HG03575 (cell line): ENCODE measurements at regions not wholly inside any gene's neighbourhood (a gene's known extent, or its start where the extent isn't known, plus 50 kb on each side); places are given as distances from the start of the nearest gene placed in this dataset.
"Not testable (repeated sequence)": the region's sequence is repeated elsewhere in the genome, so short reads cannot be mapped to it uniquely, and the experiment has no call there.

Experiments
- ATAC-seq: cut with Tn5 transposase; IDR thresholded peaks from one replicate; pipeline ENCODE4 v1.9.1; 2021; ENCODE audit not compliant: unreplicated experiment, insufficient number of reproducible peaks, low FRiP score; ENCODE audit errors: extremely low read depth

DNA sequence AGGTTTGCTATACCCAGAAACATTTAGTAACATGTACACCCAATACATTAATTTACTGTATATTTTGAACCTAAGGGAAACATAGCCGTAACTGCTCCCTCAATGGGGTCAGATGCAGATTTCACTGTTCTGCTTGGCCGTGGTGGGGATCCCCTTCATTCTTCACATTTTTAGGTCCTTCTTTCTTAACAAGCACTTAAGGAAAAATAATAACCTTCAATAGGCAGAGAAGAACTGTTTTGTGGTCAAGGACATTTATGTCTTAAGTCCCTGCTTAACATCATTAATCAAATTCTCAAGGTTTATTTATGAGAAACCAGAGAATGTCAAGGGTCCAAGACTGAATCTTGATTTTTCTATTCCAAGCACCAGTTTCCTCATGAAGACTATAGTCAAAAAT, 592.1 kb upstream of the ANKRD30A start:
- no peak for ATAC-seq

DNA sequence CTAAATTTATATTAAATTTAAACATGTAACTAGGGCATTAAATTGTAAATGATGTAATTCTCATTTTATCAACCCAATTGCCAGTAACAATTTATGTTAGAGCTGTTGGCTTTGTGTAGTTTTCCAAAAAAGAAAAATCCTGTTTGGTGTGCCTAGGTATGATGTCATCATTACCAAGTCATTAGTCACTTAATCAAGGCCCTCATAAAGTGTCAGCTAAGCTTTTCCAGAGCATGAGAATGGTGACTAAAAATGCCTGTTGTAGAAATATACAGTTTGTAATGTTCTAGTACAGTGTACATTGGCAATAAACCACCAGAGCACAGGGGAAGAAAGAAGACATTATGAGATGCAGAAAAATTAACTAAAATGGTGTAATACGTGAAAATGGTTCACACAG, 593.8 kb upstream of the ANKRD30A start:
- no peak for ATAC-seq

DNA sequence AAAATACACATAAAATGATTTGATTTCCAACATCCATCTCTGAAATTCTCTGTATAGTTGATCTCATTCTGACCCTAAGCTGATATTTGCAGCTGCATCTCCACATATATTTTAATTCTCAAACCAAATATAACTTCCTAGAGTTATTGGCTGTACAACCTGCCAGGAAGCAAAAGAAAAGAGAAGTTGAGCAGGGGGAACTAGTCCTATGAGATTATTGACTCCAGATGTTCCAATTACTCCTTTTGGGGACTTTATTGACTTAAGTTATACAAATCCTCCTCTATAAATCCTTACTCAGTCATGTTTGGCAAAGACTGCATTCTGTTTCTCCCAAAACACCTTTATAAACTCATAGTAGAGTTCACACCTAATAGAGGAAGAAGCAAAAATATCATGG, 599.4 kb upstream of the ANKRD30A start:
- ATAC-seq: no peak

DNA sequence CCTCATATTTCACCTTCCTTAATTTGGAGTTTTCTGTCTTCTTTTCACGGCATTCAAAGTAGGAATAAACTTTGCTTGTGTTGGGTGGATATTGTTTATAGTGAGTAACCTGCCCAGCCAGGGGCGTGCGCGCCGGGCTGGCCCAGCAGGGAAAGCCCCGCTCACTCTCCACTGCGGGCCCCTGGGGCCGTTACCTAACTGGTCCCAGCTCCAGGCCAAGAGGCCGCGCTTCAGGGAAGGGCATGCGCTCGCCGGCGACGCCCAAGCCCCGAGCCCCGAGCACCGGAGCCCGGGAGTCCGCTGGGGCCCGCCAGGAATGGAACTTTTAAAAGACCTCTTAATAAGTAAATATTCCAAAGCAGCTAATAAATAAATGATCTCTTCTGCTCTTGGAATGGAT, 601.3 kb upstream of the ANKRD30A start:
- not testable (repeated sequence) for ATAC-seq

DNA sequence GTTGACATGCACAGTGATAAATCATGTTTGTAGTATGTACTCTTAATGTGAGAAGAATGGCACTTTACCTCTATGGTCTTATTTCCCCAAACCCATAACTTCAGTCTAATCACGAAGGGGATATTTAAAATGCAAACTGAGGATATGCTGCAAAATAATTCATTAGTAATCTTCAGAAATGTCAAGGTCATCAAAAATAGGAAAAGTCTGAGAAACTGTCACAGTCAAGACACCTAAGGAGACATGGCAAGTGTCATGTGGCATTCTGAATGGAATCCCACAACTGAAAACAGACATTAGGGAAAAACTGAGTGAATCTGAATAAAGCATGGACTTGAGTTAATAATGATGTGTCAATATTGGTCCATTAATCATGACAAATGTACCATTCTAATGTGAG, 605.5 kb upstream of the ANKRD30A start:
- no peak for ATAC-seq

DNA sequence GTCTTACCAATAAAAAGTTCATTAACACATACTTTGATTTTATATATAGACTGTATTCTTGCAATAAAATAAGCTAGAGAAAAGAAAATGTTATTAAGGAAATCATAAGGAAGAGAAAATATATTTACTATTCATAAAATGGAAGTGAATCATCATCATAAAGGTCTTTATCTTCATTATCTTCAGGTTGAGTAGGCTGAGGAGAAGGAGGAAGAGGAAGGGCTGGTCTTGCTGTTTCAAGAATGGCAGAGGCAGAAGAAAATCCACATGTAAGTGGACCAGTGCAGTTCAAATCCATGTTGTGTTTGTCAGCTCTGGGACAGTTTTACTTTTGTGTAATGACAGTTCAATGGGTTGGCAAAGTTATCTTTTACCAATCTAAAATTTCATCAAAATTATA, 609.1 kb upstream of the ANKRD30A start:
- ATAC-seq: no peak

DNA sequence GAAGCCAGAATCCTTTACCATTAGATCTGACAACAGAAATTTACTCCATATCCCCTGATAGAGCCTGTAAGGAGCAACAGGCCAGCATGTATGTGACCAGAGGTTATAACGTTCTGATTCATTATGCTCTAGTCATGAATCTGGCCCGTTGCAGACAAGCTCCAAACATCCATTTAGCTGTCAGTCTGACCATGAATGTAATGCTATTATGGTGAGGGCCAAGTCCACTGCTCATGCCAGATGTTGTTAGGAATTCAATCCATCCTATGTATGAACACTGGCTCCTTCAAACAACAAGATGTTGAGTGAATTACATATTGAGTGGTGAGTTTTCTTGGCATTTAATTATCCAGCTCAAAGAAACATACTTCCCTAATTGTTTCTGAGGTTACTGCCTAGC, 610.1 kb upstream of the ANKRD30A start:
- ATAC-seq: no peak

DNA sequence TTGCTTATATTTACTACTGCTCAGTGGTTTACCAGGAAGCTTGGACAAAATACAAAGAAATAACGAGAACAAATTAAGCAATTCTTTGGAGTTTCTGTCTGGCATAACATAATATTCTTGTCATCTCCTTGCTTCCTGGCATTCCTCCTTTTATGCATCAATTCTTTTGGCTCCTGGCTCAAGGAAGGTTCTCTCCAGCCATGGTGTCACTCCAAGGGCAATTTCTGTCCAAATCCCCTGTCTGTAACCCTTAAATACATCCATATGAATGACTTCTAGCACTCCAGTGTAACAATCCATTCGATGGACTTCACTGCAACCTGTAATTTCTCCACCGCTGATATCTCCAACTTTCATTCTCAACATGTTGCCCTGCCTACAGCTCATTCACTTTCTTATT, 617.7 kb upstream of the ANKRD30A start:
- ATAC-seq: no peak

DNA sequence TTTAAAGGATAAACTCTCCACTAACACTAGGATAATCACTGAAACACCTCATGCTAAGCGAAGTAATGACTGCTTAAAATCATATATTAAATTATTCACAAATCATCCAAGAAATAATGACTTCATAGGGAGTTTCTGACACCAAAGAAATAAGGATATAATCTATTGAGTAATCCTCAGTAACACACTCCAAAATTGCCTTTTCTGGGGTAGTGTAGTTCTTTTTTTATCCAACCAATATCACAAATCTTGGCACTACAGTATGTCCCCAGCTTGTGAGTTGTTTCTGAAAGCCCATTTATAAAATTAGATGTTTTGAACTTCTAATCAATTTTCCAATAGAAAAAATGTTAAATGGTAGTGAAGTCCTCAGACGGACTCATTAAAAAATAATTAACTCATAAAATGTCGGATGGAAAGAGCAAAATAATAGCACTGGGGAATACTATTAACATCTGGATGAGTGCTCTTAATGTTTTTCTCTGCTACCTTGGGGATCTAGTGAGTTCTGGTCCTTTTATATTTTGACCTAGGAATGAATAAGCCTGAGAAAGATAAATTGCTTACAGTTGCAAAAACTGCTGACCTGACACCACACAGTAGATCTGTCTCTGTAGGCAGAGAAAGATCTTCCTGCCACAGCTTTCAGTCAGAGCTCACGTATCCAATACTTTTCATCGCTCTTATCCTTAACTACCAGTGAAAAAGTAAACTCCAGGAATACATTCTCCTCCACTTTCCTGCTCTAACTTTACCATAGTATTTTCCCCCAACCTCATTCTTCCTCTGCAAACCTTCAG, 618.5 kb upstream of the ANKRD30A start:
- no peak for ATAC-seq

DNA sequence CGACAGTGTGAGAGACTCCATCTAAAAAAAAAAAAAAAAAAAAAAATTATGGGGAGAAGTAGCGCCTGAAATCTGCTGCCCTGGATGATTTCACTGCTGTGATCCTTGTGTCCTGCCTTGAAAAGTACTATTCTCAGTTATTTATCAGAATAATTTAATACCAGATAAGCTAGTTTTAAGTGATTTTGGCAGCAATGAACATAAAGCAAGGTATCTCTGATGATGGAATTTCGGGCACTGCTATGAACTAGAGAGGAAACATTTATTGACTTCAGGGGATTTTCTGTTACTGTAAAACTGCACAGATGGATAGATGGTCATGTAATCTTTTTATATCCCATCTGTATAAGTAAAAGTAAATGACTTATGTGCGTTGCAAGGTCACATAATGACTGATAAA, 619.1 kb upstream of the ANKRD30A start:
- ATAC-seq: no peak

DNA sequence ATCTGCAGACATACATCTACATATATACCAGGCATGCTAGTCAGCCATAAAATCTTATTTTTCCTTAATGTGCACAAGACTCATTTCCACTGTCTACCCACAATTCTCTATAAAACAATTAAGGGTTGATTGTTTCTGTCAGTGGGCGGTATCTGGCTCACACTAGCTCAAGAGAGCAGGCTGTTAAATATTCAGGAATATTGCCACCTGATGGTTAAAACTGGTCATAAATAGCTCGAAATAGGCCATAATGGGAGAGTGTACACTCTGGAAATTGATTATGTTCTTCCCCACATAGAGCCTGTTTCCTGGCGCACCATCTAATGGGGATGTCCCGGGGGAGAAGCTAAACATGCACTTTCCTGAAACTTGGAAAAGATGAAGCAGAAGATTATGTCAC, 620.6 kb upstream of the ANKRD30A start:
- ATAC-seq: no peak

DNA sequence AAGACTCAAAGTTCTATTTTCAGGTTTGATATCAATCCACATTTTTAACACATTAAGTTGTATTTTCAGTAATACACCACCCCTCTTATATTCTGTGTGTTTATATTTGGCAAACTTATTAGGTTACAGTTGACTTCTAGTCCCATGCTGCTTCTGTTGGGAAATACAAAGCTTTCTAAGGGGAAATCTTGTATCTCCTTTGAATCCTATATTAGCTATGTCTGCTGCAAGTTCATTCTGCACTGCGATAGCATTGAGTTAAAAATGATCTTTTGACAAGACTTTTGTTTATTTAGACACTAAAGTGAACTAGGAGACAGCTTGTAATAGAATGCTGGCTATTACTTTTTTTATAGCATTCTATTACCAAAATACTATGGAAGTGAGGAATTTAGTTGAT, 625.1 kb upstream of the ANKRD30A start:
- no peak for ATAC-seq

DNA sequence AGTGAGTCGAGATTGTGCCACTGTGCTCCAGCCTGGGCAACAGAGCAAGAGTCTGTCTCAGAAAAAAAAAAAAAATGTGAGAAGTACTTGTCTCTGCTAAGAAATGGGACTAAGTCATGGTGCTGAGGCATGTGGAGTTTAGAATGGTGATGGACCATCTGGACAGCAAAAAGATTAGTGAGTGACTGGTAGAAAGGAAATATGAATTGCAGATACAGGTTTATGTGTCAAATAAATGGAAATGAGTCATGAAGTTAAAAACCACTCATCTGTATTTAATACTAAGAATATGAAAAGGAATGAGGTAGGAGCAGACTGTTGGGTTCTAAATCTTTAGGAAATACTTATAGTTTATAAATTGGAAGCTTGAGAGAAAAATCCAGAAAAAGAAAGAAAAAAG, 625.7 kb upstream of the ANKRD30A start:
- ATAC-seq: no peak

DNA sequence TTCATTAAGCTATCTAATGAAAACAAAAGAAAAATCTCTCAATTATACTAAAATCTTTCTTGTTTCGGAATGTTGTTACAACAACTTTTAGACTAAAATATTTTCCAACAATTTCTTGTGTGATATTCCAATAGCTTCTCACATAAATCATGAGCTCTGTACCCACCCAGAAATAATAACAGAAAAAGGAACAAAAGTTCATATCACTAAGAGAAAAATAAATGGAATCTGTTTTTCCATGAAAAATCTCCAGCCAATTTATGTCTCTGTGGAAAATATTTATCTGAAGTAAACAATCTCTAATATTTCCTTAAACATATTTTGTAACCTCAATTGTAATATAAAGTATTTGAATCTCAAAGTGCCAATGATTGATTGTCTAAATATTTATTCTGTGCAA, 628.6 kb upstream of the ANKRD30A start:
- ATAC-seq: no peak

DNA sequence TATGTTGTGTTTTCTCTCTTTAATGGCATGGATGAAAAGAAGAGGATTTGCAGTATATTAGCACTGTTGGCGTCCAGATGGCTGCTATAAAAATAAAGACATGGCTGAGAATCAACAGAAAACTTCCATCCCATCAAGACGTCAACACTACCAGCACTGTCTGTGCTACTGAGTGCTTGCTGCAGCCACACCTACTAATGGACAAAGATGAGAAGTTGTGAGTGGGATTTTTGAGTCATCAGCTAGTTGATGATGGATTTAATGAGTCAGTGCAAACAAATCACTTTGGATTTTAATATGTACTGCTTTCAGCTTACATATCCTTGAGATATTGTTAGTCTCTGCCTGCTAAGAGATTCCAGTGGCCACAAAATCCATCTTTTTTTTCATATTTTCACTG, 631.0 kb upstream of the ANKRD30A start:
- ATAC-seq: no peak

DNA sequence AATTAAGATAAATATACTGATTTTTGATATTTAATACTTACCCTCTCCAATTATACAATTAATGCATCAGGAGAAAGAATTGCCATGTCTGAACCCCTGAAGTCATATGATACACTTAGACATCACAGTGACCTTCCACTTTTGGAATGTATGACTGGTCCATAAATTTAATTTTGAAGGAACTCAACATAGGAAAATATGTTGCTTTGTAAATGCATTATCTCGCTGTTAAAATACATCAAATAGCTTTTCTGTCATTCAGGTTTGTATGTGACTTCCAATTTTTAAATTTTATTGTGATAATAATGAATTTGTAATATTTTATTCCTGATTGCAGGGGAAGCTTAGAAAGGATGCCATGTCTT, 631.9 kb upstream of the ANKRD30A start:
- no peak for ATAC-seq

DNA sequence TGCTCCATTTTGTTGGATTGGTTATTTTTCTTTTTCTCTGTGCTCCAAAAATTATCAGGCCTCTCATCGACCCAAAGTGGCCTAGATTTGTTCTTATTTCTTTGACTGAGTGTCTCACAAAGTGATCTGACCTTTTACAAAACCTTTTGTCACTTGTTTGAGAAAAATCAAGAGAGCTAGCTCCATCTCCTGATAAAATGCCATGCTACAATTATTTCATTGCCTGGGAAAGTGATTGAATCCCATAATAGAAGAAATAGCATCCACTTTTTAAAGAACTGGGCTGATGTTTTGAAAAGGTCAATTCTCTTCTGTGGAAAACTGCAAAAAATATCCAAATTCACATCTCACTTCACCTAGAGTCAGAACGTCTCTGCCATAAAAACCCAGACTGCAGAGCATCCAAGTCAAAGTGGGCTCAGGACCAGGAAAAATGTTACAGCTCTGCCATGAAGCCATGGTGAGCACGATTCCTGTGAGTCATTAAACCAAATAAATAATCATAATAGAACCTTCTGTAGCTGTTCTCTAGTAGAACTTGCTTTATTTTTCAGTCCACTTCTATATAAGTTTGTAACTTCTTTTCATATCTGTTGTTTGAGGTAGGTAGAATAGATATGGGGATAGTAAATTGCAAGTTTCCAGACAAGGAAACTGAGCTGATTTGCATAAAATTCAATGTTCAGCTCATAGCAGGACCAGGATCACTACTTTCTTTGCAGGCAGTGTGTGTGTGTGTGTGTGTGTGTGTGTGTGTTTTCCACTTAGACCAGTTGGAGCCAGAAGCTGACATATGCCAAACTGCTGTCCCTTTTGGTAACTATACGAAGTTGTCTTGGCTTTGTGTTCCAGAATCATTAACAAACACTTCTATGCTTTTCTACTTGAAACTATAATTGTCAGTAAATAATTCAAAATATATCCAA, 632.5 kb upstream of the ANKRD30A start:
- ATAC-seq: no peak

DNA sequence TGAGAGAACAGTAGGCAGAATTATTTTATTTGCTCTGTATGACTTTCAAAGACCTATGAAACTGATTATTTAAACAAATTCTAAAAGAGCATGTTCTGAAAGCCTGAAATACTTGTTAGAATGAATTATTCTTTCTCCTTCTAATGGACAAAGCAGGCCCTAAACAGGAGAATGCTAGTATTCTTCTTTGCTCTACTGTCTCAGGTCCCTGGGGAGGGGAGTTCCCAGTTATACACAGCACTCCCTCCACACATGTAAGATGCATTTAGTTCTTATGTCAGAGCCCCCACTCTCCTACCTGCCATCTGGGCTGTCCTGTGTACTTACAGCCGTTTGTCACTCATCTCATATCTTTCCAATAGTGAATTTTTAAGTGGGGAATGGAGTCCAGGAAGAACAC, 633.5 kb upstream of the ANKRD30A start:
- no peak for ATAC-seq

DNA sequence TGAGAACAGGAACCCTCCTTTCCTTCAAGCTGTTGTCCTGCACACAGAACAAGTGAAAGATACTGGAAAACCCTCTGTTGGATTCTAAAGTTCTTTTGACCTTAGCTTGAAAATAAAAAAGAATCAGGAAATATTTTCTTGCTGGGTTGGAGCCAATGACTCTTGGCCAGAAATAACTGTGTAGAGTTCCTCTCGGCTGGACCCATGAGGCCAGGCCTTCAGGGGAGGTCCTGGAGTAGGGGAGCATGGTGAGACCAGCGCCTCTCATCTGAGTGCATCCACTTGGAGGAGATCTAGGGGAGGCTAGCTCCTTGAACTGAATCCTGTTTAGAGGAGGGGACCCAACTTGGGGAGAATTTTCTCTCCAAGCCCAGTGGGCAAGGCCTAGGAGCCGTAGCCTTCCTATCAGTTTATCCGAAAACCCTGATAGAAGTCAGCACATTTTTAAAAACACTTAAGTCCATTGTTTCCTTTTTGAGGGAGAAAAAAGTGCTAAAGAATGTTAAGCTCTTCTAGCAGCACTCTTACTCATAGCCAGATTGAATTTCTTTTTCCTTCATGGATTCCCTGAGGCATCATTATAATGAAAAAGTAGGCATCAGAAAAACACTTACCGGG, 635.7 kb upstream of the ANKRD30A start:
- no peak for ATAC-seq

DNA sequence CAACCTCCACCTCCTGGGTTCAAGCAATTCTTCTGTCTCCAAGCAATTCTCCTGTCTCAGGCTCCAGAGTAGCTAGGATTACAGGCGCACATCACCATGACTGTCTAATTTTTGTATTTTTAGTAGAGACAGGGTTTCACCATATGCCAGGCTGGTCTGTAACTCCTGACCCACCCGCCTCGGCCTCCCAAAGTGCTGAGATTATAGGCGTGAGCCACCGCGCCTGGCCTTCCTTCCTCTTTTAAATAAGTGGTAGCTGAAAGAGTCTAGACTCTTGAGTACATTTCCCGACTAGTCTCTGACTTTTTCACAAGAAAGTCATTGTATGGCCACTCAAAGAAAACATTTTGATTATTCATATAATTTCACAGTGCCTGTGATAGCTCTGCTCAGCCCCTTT, 636.2 kb upstream of the ANKRD30A start:
- no peak for ATAC-seq
